Astrocyte (in vitro differentiated cells and primary cell): ENCODE measurements at regions not wholly inside any gene's neighbourhood (a gene's known extent, or its start where the extent isn't known, plus 50 kb on each side); places are given as distances from the start of the nearest gene placed in this dataset.

ENCODE experiments used
- DNase-seq: peaks from one replicate; pipeline ENCODE4 v3.0.0-alpha.2; 2010; ENCODE audit warnings: low read depth
- FAIRE-seq: peaks from 2 replicates; lab custom pipeline; 2011; peaks lifted over from hg19 to GRCh38; lab: Jason Lieb, UNC
- H2AFZ ChIP-seq: 2 replicates; pipeline ENCODE4 v1.6.0; 2012; ENCODE audit warnings: low read depth, low read length, inconsistent platforms
- H3K27ac ChIP-seq: 2 replicates; pipeline ENCODE4 v1.5.1; 2011; ENCODE audit warnings: low read depth, low read length, inconsistent platforms
- H3K27me3 ChIP-seq: 2 replicates; pipeline ENCODE4 v1.6.0; 2011; ENCODE audit warnings: low read length, inconsistent platforms; ENCODE audit not compliant: insufficient read depth
- H3K36me3 ChIP-seq: 2 replicates; pipeline ENCODE4 v1.5.1; 2011; ENCODE audit warnings: low read length, inconsistent platforms; ENCODE audit not compliant: insufficient read depth
- H3K4me1 ChIP-seq: 2 replicates; pipeline ENCODE4 v1.5.1; 2011; ENCODE audit warnings: low read length, inconsistent platforms; ENCODE audit not compliant: insufficient read depth
- H3K4me2 ChIP-seq: 2 replicates; pipeline ENCODE4 v1.6.0; 2012; ENCODE audit warnings: low read length, inconsistent platforms
- H3K4me3 ChIP-seq: 2 replicates; pipeline ENCODE4 v1.5.1; 2011; ENCODE audit warnings: low read depth, mild to moderate bottlenecking, low read length, inconsistent platforms; ENCODE audit not compliant: insufficient read depth
- H3K79me2 ChIP-seq: 2 replicates; pipeline ENCODE4 v1.6.0; 2012; ENCODE audit warnings: mild to moderate bottlenecking, low read length, inconsistent platforms; ENCODE audit not compliant: insufficient read depth
- H3K9ac ChIP-seq: 2 replicates; pipeline ENCODE4 v1.6.0; 2012; ENCODE audit warnings: mild to moderate bottlenecking, low read length, inconsistent platforms
- H3K9me3 ChIP-seq: 2 replicates; pipeline ENCODE4 v1.5.1; 2012; ENCODE audit warnings: low read depth, mild to moderate bottlenecking, low read length, inconsistent platforms; ENCODE audit not compliant: insufficient read depth
- H4K20me1 ChIP-seq: 2 replicates; pipeline ENCODE4 v1.6.0; 2012; ENCODE audit warnings: low read length, inconsistent platforms; ENCODE audit not compliant: insufficient read depth
- H3K27ac Mint-ChIP-seq: one replicate; pipeline ENCODE4 v1.8.0; 2021; ENCODE audit warnings: mild to moderate bottlenecking, mixed read lengths; ENCODE audit not compliant: unreplicated experiment
- H3K27me3 Mint-ChIP-seq: one replicate; pipeline ENCODE4 v1.8.0; 2021; ENCODE audit warnings: low read depth, mixed read lengths; ENCODE audit not compliant: unreplicated experiment
- H3K36me3 Mint-ChIP-seq: one replicate; pipeline ENCODE4 v1.8.0; 2021; ENCODE audit warnings: low read depth, mixed read lengths; ENCODE audit not compliant: unreplicated experiment
- H3K4me1 Mint-ChIP-seq: one replicate; pipeline ENCODE4 v1.8.0; 2021; ENCODE audit warnings: low read depth, mixed read lengths; ENCODE audit not compliant: unreplicated experiment
- H3K4me3 Mint-ChIP-seq: one replicate; pipeline ENCODE4 v1.8.0; 2021; ENCODE audit warnings: mild to moderate bottlenecking, moderate library complexity, mixed read lengths; ENCODE audit not compliant: unreplicated experiment
- H3K9me3 Mint-ChIP-seq: one replicate; pipeline ENCODE4 v1.8.0; 2021; ENCODE audit warnings: mild to moderate bottlenecking, mixed read lengths; ENCODE audit not compliant: unreplicated experiment
- EZH2 ChIP-seq: IDR thresholded peaks from 2 replicates; pipeline ENCODE4 v1.6.1; 2012; ENCODE audit warnings: mild to moderate bottlenecking, low read length, inconsistent platforms; ENCODE audit not compliant: insufficient read depth
- TF ChIP-seq, protein P1 (sequence below): IDR thresholded peaks from 2 replicates; pipeline ENCODE4 v1.5.1; 2011; ENCODE audit warnings: low read depth, mild to moderate bottlenecking, inconsistent platforms, low read length, moderate library complexity; ENCODE audit not compliant: insufficient read depth

- TF ChIP-seq, protein P1, sequence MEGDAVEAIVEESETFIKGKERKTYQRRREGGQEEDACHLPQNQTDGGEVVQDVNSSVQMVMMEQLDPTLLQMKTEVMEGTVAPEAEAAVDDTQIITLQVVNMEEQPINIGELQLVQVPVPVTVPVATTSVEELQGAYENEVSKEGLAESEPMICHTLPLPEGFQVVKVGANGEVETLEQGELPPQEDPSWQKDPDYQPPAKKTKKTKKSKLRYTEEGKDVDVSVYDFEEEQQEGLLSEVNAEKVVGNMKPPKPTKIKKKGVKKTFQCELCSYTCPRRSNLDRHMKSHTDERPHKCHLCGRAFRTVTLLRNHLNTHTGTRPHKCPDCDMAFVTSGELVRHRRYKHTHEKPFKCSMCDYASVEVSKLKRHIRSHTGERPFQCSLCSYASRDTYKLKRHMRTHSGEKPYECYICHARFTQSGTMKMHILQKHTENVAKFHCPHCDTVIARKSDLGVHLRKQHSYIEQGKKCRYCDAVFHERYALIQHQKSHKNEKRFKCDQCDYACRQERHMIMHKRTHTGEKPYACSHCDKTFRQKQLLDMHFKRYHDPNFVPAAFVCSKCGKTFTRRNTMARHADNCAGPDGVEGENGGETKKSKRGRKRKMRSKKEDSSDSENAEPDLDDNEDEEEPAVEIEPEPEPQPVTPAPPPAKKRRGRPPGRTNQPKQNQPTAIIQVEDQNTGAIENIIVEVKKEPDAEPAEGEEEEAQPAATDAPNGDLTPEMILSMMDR, result no peak
- no peak for TF ChIP-seq EZH2
- FAIRE-seq (no peak), DNase-seq (peak; percentile 42)
- Histone ChIP-seq H3K4me2 (peak overlapping the region; percentile 84), H3K79me2 (no peaks in the 10 kb centered on the region), H3K9ac (peak overlapping the region; percentile 61), H3K36me3 (no peaks in the 10 kb centered on the region), H3K9me3 (no peaks in the 10 kb centered on the region), H3K4me1 (peaks cover 29% of the 10 kb centered on the region), H2AFZ (peak overlapping the region; percentile 60), H3K4me3 (peak overlapping the region; percentile 39), H3K27me3 (no peaks in the 10 kb centered on the region), H3K27ac (peak overlapping the region; percentile 19), H4K20me1 (no peaks in the 10 kb centered on the region)
- Mint-ChIP-seq H3K4me3 (peak overlapping the region; percentile 62), H3K27me3 (peaks cover 14% of the 10 kb centered on the region), H3K4me1 (peaks cover 2% of the 10 kb centered on the region), H3K9me3 (peaks cover 1% of the 10 kb centered on the region), H3K27ac (no peak overlapping the region), H3K36me3 (peaks cover 1% of the 10 kb centered on the region)
Measured at GRCh38 chrX:40172401-40173142, 74.8 kb upstream of the BCOR start.

DNA sequence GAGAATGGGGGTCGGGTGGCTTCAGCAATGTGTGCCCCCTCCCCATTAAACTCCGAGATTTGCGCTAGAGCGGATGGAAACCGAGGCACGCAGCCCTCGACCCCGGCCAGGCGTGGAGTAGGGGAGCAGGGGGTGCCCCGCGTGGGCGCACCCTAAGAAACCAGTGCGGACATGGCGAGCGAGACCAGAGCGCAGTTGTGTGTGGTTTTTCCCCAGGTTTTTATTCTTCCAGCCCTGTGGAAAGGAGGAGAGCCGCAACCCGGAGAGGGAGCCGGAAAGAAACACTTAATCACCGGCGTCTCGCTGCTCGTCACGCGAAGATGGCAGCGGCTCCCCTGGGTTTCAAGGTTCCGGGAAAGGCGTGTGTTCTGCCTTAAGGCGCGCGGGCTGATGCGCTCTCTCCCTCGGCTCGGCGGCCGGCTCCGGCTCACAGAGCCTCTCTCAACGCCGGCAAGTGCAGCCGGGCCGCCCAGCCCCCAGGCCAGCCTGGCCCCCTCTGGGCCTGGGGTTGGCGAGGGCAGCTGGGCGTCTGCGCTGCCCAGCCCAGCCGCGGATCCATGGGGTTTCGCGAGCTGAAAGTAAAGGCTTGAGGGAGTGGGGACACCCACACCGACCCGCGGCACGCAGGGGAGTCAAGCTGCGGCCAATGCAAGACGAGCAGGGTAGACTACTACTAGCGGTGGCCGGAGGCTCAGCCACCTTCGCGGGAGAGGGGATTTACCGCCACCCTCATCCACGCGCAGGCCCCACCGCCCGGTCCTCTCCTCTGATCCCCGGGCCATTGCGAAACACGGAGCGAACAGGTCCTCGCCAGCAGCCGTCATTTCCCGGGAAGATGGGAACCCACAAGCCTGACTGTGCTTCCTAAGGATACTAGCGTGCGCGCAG is 74.0 kb upstream of the BCOR start:
- no peaks in the 10 kb centered on the region for H3K36me3 ChIP-seq
- H3K4me1 Mint-ChIP-seq, result peaks cover 3% of the 10 kb centered on the region
- H3K79me2 ChIP-seq, result no peaks in the 10 kb centered on the region
- peak overlapping the region; percentile 19 for H3K27ac ChIP-seq
- peaks cover 22% of the 10 kb centered on the region for H3K27me3 Mint-ChIP-seq
- peaks cover 1% of the 10 kb centered on the region for H3K36me3 Mint-ChIP-seq
- H2AFZ ChIP-seq, result peak overlapping the region; percentile 60
- H4K20me1 ChIP-seq, result no peaks in the 10 kb centered on the region
- H3K4me3 Mint-ChIP-seq, result peak overlapping the region; percentile 62
- H3K9me3 Mint-ChIP-seq, result peaks cover 4% of the 10 kb centered on the region
- H3K27me3 ChIP-seq, result no peaks in the 10 kb centered on the region
- H3K9me3 ChIP-seq, result no peaks in the 10 kb centered on the region
- FAIRE-seq, result no peak
- peak overlapping the region; percentile 39 for H3K4me3 ChIP-seq
- no peak overlapping the region for H3K27ac Mint-ChIP-seq
- peak overlapping the region; percentile 84 for H3K4me2 ChIP-seq
- peak overlapping the region; percentile 61 for H3K9ac ChIP-seq
- TF ChIP-seq EZH2, result no peak
- TF ChIP-seq, protein P1, result no peak
- peak; percentile 35 for DNase-seq
- H3K4me1 ChIP-seq, result peaks cover 37% of the 10 kb centered on the region
